ENCODE measurements at regions not wholly inside any gene's neighbourhood (a gene's known extent, or its start where the extent isn't known, plus 50 kb on each side); places are given as distances from the start of the nearest gene placed in this dataset.

DNA sequence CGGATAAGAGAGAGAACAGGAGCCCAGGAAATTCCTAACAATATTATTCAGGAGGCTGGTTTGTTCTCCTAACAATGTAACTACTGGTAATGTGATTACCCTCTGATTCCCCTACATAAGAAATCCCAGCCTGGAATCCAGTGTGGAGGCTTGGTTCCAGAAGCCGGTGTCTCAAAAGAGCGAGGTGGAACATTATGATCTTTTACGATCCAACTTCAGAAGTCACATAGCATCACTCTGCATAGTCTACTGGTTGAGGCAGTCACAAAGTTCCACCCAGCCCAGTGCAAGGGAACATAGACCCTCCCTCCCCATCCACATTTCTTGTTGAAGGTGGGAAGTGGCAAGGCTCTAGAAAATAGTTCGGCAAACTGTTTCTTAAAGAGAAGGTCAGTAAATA, 81.6 kb upstream of the GALNT15 start:
- DNase-seq (ENCODE audit: extremely low spot score, unreplicated experiment), result no peak
- H3K4me1 Mint-ChIP-seq (ENCODE audit: unreplicated experiment), result peaks cover 1% of the 10 kb centered on the region
- TF ChIP-seq, protein P1, sequence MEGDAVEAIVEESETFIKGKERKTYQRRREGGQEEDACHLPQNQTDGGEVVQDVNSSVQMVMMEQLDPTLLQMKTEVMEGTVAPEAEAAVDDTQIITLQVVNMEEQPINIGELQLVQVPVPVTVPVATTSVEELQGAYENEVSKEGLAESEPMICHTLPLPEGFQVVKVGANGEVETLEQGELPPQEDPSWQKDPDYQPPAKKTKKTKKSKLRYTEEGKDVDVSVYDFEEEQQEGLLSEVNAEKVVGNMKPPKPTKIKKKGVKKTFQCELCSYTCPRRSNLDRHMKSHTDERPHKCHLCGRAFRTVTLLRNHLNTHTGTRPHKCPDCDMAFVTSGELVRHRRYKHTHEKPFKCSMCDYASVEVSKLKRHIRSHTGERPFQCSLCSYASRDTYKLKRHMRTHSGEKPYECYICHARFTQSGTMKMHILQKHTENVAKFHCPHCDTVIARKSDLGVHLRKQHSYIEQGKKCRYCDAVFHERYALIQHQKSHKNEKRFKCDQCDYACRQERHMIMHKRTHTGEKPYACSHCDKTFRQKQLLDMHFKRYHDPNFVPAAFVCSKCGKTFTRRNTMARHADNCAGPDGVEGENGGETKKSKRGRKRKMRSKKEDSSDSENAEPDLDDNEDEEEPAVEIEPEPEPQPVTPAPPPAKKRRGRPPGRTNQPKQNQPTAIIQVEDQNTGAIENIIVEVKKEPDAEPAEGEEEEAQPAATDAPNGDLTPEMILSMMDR (IDR thresholded peaks at IDR 0.05), result no peak

DNA sequence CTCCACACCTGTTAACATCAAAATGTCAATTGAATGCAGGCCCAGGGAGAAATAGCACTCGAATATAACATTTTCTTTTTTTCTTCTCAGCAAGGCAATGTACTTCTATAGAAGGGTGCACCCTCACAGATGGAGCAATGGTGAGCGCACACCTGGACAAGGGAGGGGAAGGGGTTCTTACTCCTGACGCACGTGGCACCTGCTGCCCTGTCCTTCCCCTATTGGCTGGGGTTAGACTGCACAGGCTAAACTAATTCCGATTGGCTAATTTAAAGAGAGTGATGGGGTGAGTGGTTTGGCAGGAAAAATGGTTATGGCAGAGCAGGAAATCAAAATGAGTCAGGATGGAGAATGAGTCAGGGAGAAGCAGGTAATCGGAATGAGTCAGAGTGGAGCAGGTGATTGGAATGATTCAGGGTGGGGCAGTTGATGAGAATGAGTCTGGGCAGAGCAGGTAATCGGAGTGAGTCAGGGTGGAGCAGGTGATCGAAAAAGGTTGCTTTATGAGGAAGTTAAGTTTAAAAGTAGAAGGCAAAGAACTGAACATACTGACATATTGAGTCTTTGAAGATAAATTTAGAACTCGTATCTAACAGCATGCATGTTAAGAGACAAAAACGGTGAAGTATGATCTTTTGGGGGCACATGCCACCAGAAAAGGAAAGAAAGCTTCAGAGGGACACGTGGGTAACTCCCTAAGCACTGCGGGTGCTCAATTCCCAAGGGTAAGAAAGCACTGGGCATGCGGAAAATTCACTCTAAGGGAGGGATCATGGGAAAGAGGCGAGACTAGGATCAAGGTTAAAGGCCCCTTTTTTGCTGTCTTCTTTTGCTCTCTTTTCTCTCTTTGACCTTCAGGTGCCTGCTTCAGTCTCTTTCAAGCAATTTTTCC, 72.9 kb upstream of the GALNT15 start:
- no peaks in the 10 kb centered on the region for H3K27me3 Mint-ChIP-seq (ENCODE audit: unreplicated experiment)
- peaks cover 10% of the 10 kb centered on the region for H3K4me1 Mint-ChIP-seq (ENCODE audit: unreplicated experiment)
- no peak overlapping the region for H3K4me3 Mint-ChIP-seq (ENCODE audit: unreplicated experiment)
- H3K27ac Mint-ChIP-seq (ENCODE audit: unreplicated experiment), result no peak overlapping the region
- TF ChIP-seq, protein P1 (IDR thresholded peaks at IDR 0.05), result no peak
- peaks cover 5% of the 10 kb centered on the region for H3K9me3 Mint-ChIP-seq (ENCODE audit: unreplicated experiment)
- no peak for DNase-seq (ENCODE audit: extremely low spot score, unreplicated experiment)
- no peaks in the 10 kb centered on the region for H3K36me3 Mint-ChIP-seq (ENCODE audit: unreplicated experiment)

More for the DNA sequence above, 81.6 kb upstream of the GALNT15 start:
- Mint-ChIP-seq H3K4me3 (ENCODE audit: unreplicated experiment) (no peak overlapping the region), H3K27me3 (ENCODE audit: unreplicated experiment) (no peaks in the 10 kb centered on the region), H3K9me3 (ENCODE audit: unreplicated experiment) (no peaks in the 10 kb centered on the region), H3K36me3 (ENCODE audit: unreplicated experiment) (no peaks in the 10 kb centered on the region), H3K27ac (ENCODE audit: unreplicated experiment) (no peak overlapping the region)

DNA sequence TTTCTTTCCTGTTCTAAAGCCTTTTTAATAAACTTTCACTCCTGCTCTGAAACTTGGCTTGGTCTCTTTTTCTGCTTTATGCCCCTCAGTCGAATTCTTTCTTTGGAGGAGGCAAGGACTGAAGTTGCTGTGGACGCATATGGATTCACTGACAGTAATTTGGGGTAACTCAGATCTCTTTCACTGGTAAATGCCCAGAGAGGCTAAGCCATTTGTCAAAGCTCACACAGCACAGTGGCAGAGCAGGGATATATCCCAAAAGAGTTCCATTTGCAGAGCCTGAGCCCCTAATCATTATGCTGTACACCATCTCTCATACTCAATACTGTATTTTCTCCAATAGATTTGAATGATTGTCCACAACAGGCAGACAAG, 72.3 kb upstream of the GALNT15 start:
- peaks cover 10% of the 10 kb centered on the region for H3K4me1 Mint-ChIP-seq (ENCODE audit: unreplicated experiment)
- H3K27me3 Mint-ChIP-seq (ENCODE audit: unreplicated experiment), result no peaks in the 10 kb centered on the region
- H3K4me3 Mint-ChIP-seq (ENCODE audit: unreplicated experiment), result no peak overlapping the region
- no peak for DNase-seq (ENCODE audit: extremely low spot score, unreplicated experiment)
- H3K36me3 Mint-ChIP-seq (ENCODE audit: unreplicated experiment), result no peaks in the 10 kb centered on the region
- H3K9me3 Mint-ChIP-seq (ENCODE audit: unreplicated experiment), result peaks cover 5% of the 10 kb centered on the region
- H3K27ac Mint-ChIP-seq (ENCODE audit: unreplicated experiment), result no peak overlapping the region
- TF ChIP-seq, protein P1 (IDR thresholded peaks at IDR 0.05), result no peak

DNA sequence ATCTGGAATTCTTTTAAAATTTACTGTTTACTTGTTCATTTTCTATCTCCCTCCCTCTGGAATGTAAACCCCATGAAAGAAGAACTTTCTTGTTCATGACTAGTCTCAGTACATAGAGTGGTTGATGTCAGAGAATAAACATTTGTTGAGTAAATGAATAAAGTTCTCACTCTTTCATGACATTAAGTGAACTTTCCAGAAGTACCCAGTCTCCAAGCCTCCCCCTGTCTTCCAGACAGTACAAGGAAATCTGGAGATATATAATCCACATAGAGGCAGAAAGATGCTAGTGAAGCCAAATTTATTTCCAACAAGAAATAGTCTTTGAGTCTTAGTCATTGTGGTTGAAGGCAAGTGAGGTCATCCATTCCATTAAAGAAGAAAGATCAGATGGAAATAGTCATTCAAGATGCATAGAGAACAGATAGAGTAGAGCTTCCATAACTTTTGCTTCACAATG, 71.5 kb upstream of the GALNT15 start:
- no peak for DNase-seq (ENCODE audit: extremely low spot score, unreplicated experiment)
- TF ChIP-seq, protein P1 (IDR thresholded peaks at IDR 0.05), result no peak
- Mint-ChIP-seq H3K9me3 (ENCODE audit: unreplicated experiment) (peaks cover 5% of the 10 kb centered on the region), H3K4me3 (ENCODE audit: unreplicated experiment) (no peak overlapping the region), H3K27me3 (ENCODE audit: unreplicated experiment) (no peaks in the 10 kb centered on the region), H3K4me1 (ENCODE audit: unreplicated experiment) (peaks cover 10% of the 10 kb centered on the region), H3K27ac (ENCODE audit: unreplicated experiment) (no peak overlapping the region), H3K36me3 (ENCODE audit: unreplicated experiment) (no peaks in the 10 kb centered on the region)

DNA sequence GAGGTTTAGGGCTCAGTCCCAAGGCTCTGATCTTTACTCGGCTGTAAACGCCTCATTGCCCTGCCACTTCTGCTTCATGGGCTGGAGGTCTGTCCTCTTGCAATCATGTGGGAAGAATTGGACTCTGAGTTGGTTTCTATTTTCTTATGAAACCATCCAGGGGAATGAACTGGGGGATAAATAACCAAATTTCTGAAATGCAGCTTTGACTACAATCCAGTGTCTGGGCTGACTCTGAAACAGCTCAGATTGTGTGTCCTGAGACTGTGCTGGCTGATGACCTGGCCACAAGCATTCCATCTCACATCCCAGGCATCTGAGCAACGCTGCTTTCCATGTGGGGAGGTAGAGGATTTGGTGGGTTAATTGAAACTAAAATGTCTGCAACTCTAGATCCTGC, 71.0 kb upstream of the GALNT15 start:
- Mint-ChIP-seq H3K27me3 (ENCODE audit: unreplicated experiment) (no peaks in the 10 kb centered on the region), H3K4me1 (ENCODE audit: unreplicated experiment) (peaks cover 10% of the 10 kb centered on the region)

More for the DNA sequence above, 71.0 kb upstream of the GALNT15 start:
- Mint-ChIP-seq H3K9me3 (ENCODE audit: unreplicated experiment) (peaks cover 5% of the 10 kb centered on the region), H3K36me3 (ENCODE audit: unreplicated experiment) (no peaks in the 10 kb centered on the region), H3K27ac (ENCODE audit: unreplicated experiment) (no peak overlapping the region), H3K4me3 (ENCODE audit: unreplicated experiment) (no peak overlapping the region)
- TF ChIP-seq, protein P1 (IDR thresholded peaks at IDR 0.05), result no peak
- DNase-seq (ENCODE audit: extremely low spot score, unreplicated experiment), result no peak
